BJ (cell line): ENCODE measurements at regions not wholly inside any gene's neighbourhood (a gene's known extent, or its start where the extent isn't known, plus 50 kb on each side); places are given as distances from the start of the nearest gene placed in this dataset.
"Not testable (repeated sequence)": the region's sequence is repeated elsewhere in the genome, so short reads cannot be mapped to it uniquely, and the experiment has no call there.

ENCODE experiments used
- CTCF ChIA-PET: fragments of 350-600 bp; formaldehyde crosslinking; extraction: SDS; loops from one replicate; lab custom pipeline; 2021; ENCODE audit warnings: antibody characterized with exemption, inconsistent platforms; lab: Yijun Ruan, JAX
- POLR2A ChIA-PET: fragments of 300-600 bp; sonication (Branson Sonifier 250); formaldehyde crosslinking; extraction: SDS; loops from one replicate; lab custom pipeline; 2021; ENCODE audit warnings: antibody characterized with exemption; lab: Charles Lee
- DNase-seq: peaks from one replicate; pipeline ENCODE4 v3.0.0-alpha.2; 2011; ENCODE audit warnings: low read depth
- H3K27me3 ChIP-seq: 2 replicates; pipeline ENCODE4 v1.6.0; 2011; ENCODE audit warnings: low read length; ENCODE audit not compliant: control insufficient read depth, insufficient read depth
- H3K36me3 ChIP-seq: 2 replicates; pipeline ENCODE4 v1.5.1; 2011; ENCODE audit warnings: low read length; ENCODE audit not compliant: control insufficient read depth, insufficient read depth
- H3K4me3 ChIP-seq: 2 replicates; pipeline ENCODE4 v1.5.1; 2011; ENCODE audit warnings: low read depth, mild to moderate bottlenecking, control low read depth, low read length
- CTCF ChIP-seq: IDR thresholded peaks from 2 replicates; pipeline ENCODE4 v1.5.1; 2011; ENCODE audit warnings: low read depth, mild to moderate bottlenecking, control low read depth, inconsistent platforms, low read length, moderate library complexity; ENCODE audit not compliant: insufficient read depth

- ChIA-PET POLR2A (no interaction called here), CTCF (no interaction called here)
- H3K36me3 ChIP-seq, result no peaks in the 10 kb centered on the region
- no peak for TF ChIP-seq CTCF
- DNase-seq, result no peak
- no peak overlapping the region for H3K4me3 ChIP-seq
- no peaks in the 10 kb centered on the region for H3K27me3 ChIP-seq
These were observed 720.5 kb downstream of the MAFB start for GRCh38 chr20:39968495-39968894.

- ChIA-PET CTCF (no interaction called here), POLR2A (no interaction called here)
- no peak for DNase-seq
- H3K4me3 ChIP-seq, result no peak overlapping the region
- H3K36me3 ChIP-seq, result no peaks in the 10 kb centered on the region
- H3K27me3 ChIP-seq, result no peaks in the 10 kb centered on the region
- no peak for TF ChIP-seq CTCF
These were observed 721.2 kb downstream of the MAFB start for GRCh38 chr20:39967806-39968205.

GRCh38 chr20:39961637-39962244 lies 727.3 kb downstream of the MAFB start:
- POLR2A ChIA-PET, result no interaction called here

DNA sequence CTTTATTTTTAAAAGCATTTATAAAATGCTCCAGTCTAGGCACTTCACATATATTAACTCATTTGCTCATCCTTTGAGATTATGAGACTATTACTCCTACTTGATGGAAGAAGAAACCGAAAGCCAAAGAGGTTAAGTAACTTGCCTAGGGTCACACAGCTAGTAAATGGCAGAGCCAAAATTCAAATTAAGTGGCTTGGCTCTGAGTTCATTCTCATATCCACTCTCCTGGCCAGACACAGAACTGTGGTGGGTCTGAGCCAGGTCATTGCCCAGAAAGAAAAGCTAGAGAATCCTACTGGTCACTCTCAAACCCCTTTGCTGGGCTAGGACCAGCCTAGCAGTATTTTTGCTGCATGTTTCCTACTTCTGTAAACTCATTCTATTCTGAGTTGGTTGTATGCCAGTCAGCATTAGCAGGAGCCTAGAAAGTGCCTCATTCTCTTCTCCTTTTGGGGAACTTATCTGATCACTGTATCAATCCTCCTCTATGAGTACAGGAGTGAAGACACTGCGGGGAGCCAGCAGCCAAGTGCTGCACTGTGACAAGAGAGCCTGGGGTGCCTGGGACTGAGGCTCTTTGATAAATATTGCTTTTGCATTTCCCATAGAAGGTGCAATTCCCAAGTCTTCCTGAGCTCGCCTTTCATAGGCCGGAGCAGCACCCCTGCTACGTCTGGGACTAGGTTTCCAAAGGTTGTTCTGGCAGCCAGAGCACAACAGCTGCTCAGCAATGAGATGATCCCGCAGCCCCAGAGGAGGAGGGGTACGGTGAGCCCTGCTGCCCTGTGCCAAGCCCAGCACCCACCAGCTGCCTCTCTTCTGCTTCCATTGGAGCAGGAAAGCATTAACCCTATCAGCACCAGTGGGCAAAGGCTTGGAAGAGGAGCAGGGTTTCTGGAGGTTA lies 728.3 kb downstream of the MAFB start:
- ChIA-PET POLR2A (no interaction called here), CTCF (no interaction called here)
- no peak for TF ChIP-seq CTCF
- DNase-seq, result no peak
- no peaks in the 10 kb centered on the region for H3K36me3 ChIP-seq
- H3K27me3 ChIP-seq, result no peaks in the 10 kb centered on the region
- H3K4me3 ChIP-seq, result no peak overlapping the region

More at GRCh38 chr20:39961637-39962244, 727.3 kb downstream of the MAFB start:
- no peak for TF ChIP-seq CTCF
- H3K4me3 ChIP-seq, result no peak overlapping the region
- no peaks in the 10 kb centered on the region for H3K27me3 ChIP-seq
- no peak for DNase-seq
- CTCF ChIA-PET, result interaction anchor here (0.6 to 1.3 kb wide), 2 partner anchors 26 to 34 kb away, joined by 3 read pairs; no protein-coding TSS in a partner anchor
- no peaks in the 10 kb centered on the region for H3K36me3 ChIP-seq

GRCh38 chr20:39957911-39958310 lies 731.1 kb downstream of the MAFB start:
- H3K27me3 ChIP-seq, H3K4me3 ChIP-seq, POLR2A ChIA-PET, DNase-seq, H3K36me3 ChIP-seq, CTCF ChIA-PET: not testable (repeated sequence)
